ENCODE measurements at regions not wholly inside any gene's neighbourhood (a gene's known extent, or its start where the extent isn't known, plus 50 kb on each side); places are given as distances from the start of the nearest gene placed in this dataset.

DNA sequence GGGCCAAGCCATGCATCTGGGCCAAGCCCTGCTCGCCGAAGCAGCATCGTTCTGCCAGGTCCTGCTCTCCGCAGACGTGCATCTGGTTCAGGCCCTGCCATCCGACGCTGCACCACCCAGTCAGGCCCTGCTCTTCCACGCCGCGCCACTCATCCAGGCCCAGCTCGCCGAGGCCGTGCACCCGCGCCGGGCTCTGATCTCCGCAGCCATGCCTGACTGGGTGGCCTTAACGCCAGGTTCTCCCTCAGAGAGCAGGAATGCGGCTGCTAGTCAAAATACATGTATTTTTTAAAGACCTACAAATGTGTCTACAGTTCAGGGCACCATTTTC, 891.1 kb upstream of the CTNND2 start:
- TF ChIP-seq POLR2A (IDR thresholded peaks at IDR 0.05) = no peak
- TF ChIP-seq, protein P1, sequence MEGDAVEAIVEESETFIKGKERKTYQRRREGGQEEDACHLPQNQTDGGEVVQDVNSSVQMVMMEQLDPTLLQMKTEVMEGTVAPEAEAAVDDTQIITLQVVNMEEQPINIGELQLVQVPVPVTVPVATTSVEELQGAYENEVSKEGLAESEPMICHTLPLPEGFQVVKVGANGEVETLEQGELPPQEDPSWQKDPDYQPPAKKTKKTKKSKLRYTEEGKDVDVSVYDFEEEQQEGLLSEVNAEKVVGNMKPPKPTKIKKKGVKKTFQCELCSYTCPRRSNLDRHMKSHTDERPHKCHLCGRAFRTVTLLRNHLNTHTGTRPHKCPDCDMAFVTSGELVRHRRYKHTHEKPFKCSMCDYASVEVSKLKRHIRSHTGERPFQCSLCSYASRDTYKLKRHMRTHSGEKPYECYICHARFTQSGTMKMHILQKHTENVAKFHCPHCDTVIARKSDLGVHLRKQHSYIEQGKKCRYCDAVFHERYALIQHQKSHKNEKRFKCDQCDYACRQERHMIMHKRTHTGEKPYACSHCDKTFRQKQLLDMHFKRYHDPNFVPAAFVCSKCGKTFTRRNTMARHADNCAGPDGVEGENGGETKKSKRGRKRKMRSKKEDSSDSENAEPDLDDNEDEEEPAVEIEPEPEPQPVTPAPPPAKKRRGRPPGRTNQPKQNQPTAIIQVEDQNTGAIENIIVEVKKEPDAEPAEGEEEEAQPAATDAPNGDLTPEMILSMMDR (IDR thresholded peaks at IDR 0.05) = no peak

All from body of pancreas (tissue), 4 donors.